NT2/D1 (cell line): ENCODE measurements at regions not wholly inside any gene's neighbourhood (a gene's known extent, or its start where the extent isn't known, plus 50 kb on each side); places are given as distances from the start of the nearest gene placed in this dataset.

ENCODE experiments used
- SUZ12 ChIP-seq: IDR thresholded peaks from 2 replicates; pipeline ENCODE4 v1.6.1; 2011; ENCODE audit not compliant: insufficient read length, insufficient read depth; ENCODE audit errors: extremely low read depth
- ZNF274 ChIP-seq: IDR thresholded peaks from 2 replicates; pipeline ENCODE4 v1.6.1; 2011; ENCODE audit warnings: mild to moderate bottlenecking, low read depth, low read length

DNA sequence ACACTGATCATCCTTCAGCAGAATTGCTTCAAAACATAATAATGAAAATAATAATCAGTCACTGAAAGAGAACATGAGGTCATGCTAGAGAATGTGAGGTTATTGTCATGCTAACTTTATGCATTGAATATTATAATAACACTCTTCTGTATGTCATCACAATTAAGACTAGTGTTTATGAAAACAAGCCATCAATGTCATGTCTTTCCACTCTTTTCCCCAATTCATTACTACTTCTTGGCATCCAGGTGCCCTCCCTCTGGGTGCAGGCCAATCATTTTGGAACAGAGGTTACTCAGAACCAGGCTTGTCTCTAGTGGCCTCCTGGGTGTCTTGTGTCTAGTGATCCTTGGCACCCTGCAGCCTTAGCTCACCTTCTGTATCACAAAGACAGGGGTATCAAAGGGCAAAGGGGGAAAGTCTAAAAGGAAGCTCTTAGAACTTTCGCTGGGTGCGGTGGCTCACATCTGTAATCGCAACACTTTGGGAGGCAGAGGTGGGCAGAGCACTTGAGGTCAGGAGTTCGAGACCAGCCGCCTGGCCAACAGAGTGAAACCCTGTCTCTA lies 217.6 kb upstream of the PIK3R1 start:
- TF ChIP-seq ZNF274 (no peak), SUZ12 (no peak)
